HepG2 (cell line): ENCODE measurements at regions not wholly inside any gene's neighbourhood (a gene's known extent, or its start where the extent isn't known, plus 50 kb on each side); places are given as distances from the start of the nearest gene placed in this dataset.

ENCODE experiments used
- ATAC-seq: fragments of 200-7000 bp; cut with Tn5 transposase; 3 replicates; pipeline ENCODE4 v1.9.1; 2020; ENCODE audit warnings: mild to moderate bottlenecking, moderate library complexity
- BruUV-seq: library from RNA; stranded (reverse); fragments of 400-500 nt; replicated peaks from 2 replicates; lab custom pipeline; 2021; lab: Mats Ljungman, UMichigan
- CTCF ChIA-PET: fragments of 300-600 bp; formaldehyde crosslinking; extraction: SDS; loops from one replicate; lab custom pipeline; 2021; ENCODE audit warnings: low total read pairs, inconsistent platforms, low intra/inter-chr PET ratio; lab: Yijun Ruan, JAX
- POLR2A ChIA-PET: fragments of 350-600 bp; sonication (Branson Sonifier 250); formaldehyde crosslinking; loops from one replicate; lab custom pipeline; 2020; ENCODE audit warnings: antibody characterized with exemption, inconsistent platforms; lab: Yijun Ruan, JAX
- DNase-seq: peaks from one replicate; pipeline ENCODE4 v3.0.0-alpha.2; 2015; ENCODE audit warnings: low spot score
- FAIRE-seq: peaks from 3 replicates; lab custom pipeline; 2011; peaks lifted over from hg19 to GRCh38; lab: Jason Lieb, UNC
- H2AFZ ChIP-seq: one replicate; pipeline ENCODE4 v1.6.1; 2011; ENCODE audit warnings: low read length, inconsistent platforms
- H3K27ac ChIP-seq: fragments of 300-600 bp; 3 replicates; pipeline ENCODE4 v1.8.0; 2011; ENCODE audit warnings: mixed run types, mild to moderate bottlenecking, mixed read lengths, low read length, inconsistent platforms; ENCODE audit not compliant: insufficient read depth; ENCODE audit errors: extremely low read length
- H3K27me3 ChIP-seq, 2 experiments: fragments of 200-600 bp in 1 of 2; 2 replicates in 1 of 2; 3 replicates in 1 of 2; pipeline versions ENCODE4 v1.6.0 to v1.8.0; 2011; ENCODE audit warnings: low read length in 2 of 2, mild to moderate bottlenecking in 2 of 2, moderate library complexity in 2 of 2, inconsistent platforms in 1 of 2; ENCODE audit not compliant: insufficient read depth in 2 of 2, control insufficient read depth in 1 of 2
- H3K36me3 ChIP-seq, 2 experiments: fragments of 200-600 bp in 1 of 2; replicated peaks in 1 of 2; 2 replicates in 1 of 2; 3 replicates in 1 of 2; pipeline versions ENCODE4 v1.5.1 to v1.8.0; 2011; ENCODE audit warnings: low read length in 2 of 2, inconsistent platforms in 1 of 2; ENCODE audit not compliant: insufficient read depth in 2 of 2, control insufficient read depth in 1 of 2
- H3K4me1 ChIP-seq: 2 replicates; pipeline ENCODE4 v1.5.1; 2012; ENCODE audit warnings: low read length, inconsistent platforms; ENCODE audit not compliant: insufficient read depth
- H3K4me2 ChIP-seq: 2 replicates; pipeline ENCODE4 v1.6.0; 2011; ENCODE audit warnings: low read depth, low read length, inconsistent platforms
- H3K4me3 ChIP-seq, 3 experiments: fragments of 200-600 bp in 1 of 3; sonication (generic), shearing (Covaris generic) in 1 of 3; replicated peaks in 1 of 3; 2 replicates each; pipeline ENCODE4 v1.5.1; 2011 to 2016; ENCODE audit warnings: low read length in 3 of 3, inconsistent platforms in 2 of 3, low read depth in 2 of 3, mild to moderate bottlenecking in 2 of 3, control low read depth in 1 of 3, mixed read lengths in 1 of 3; ENCODE audit not compliant: insufficient read depth in 1 of 3
- H3K79me2 ChIP-seq: one replicate; pipeline ENCODE4 v1.6.1; 2011; ENCODE audit warnings: low read length, inconsistent platforms; ENCODE audit not compliant: insufficient read depth
- H3K9ac ChIP-seq: 2 replicates; pipeline ENCODE4 v1.6.0; 2011; ENCODE audit warnings: mild to moderate bottlenecking, low read depth, low read length, inconsistent platforms; ENCODE audit not compliant: insufficient read depth
- H3K9me3 ChIP-seq: 2 replicates; pipeline ENCODE4 v1.5.1; 2012; ENCODE audit warnings: mild to moderate bottlenecking, low read length
- H4K20me1 ChIP-seq: 2 replicates; pipeline ENCODE4 v1.6.0; 2011; ENCODE audit warnings: inconsistent platforms, mild to moderate bottlenecking, low read length, moderate library complexity; ENCODE audit not compliant: insufficient read depth
- E2F1 ChIP-seq: sonication (generic); formaldehyde crosslinking; IDR thresholded peaks from 2 replicates; pipeline ENCODE4 v1.5.0; 2020; ENCODE audit warnings: missing genetic modification reagents
- ELF1 ChIP-seq: sonication (generic); formaldehyde crosslinking; IDR thresholded peaks from 2 replicates; pipeline ENCODE4 v1.4.0; 2020; ENCODE audit warnings: missing genetic modification reagents
- ESRRA ChIP-seq: sonication (generic); formaldehyde crosslinking; IDR thresholded peaks from 2 replicates; pipeline ENCODE4 v1.5.1; 2020; ENCODE audit warnings: mild to moderate bottlenecking, low read depth, missing genetic modification reagents
- GZF1 ChIP-seq: sonication (generic); formaldehyde crosslinking; IDR thresholded peaks from 2 replicates; pipeline ENCODE4 v1.5.1; 2020; ENCODE audit warnings: mild to moderate bottlenecking, missing genetic modification reagents
- HES4 ChIP-seq: sonication (generic); formaldehyde crosslinking; IDR thresholded peaks from 2 replicates; pipeline ENCODE4 v1.9.0; 2021; ENCODE audit warnings: mild to moderate bottlenecking, missing genetic modification reagents, borderline replicate concordance
- MBNL3 ChIP-seq: fragments of 250-450 bp; sonication (Bioruptor Pico); conservative IDR thresholded peaks from 2 replicates; pipeline ENCODE4 v1.8.0; 2022; ENCODE audit warnings: mild to moderate bottlenecking, inconsistent platforms
- MZF1 ChIP-seq: sonication (generic); formaldehyde crosslinking; IDR thresholded peaks from 2 replicates; pipeline ENCODE4 v1.8.1; 2023; ENCODE audit warnings: mild to moderate bottlenecking, missing genetic modification reagents, borderline replicate concordance
- NCOR1 ChIP-seq: fragments of 200-600 bp; sonication (generic); IDR thresholded peaks from 2 replicates; pipeline ENCODE4 v1.7.0; 2017; ENCODE audit warnings: antibody characterized with exemption, low read length, borderline replicate concordance
- SOX5 ChIP-seq: IDR thresholded peaks from 2 replicates; pipeline ENCODE4 v1.6.1; 2016; ENCODE audit warnings: borderline replicate concordance
- SOX6 ChIP-seq, 2 experiments: fragments of 450-650 bp in 1 of 2; sonication (generic) in 1 of 2; formaldehyde crosslinking in 1 of 2; IDR thresholded peaks; 2 replicates each; pipeline versions ENCODE4 v1.4.0 to v1.6.1; 2017 to 2020; ENCODE audit warnings: antibody characterized with exemption in 1 of 2, mild to moderate bottlenecking in 1 of 2, missing genetic modification reagents in 1 of 2
- SUZ12 ChIP-seq: fragments of 150-350 bp; IDR thresholded peaks from 2 replicates; pipeline ENCODE4 v1.6.1; 2014; ENCODE audit warnings: low read depth, low read length
- ZNF121 ChIP-seq: sonication (generic); formaldehyde crosslinking; IDR thresholded peaks from 2 replicates; pipeline ENCODE4 v1.5.0; 2020; ENCODE audit warnings: mild to moderate bottlenecking, missing genetic modification reagents
- ZNF547 ChIP-seq: sonication (generic); formaldehyde crosslinking; IDR thresholded peaks from 2 replicates; pipeline ENCODE4 v1.5.1; 2020; ENCODE audit warnings: mild to moderate bottlenecking, missing genetic modification reagents
- ZNF619 ChIP-seq: sonication (generic); formaldehyde crosslinking; IDR thresholded peaks from 2 replicates; pipeline ENCODE4 v1.4.0; 2020; ENCODE audit warnings: mild to moderate bottlenecking, missing genetic modification reagents
- ZSCAN21 ChIP-seq: sonication (generic); formaldehyde crosslinking; IDR thresholded peaks from 2 replicates; pipeline ENCODE4 v1.8.0; 2022; ENCODE audit warnings: mild to moderate bottlenecking, missing genetic modification reagents, moderate library complexity, borderline replicate concordance
- ZSCAN30 ChIP-seq: sonication (generic); formaldehyde crosslinking; IDR thresholded peaks from 2 replicates; pipeline ENCODE4 v1.5.0; 2020; ENCODE audit warnings: mild to moderate bottlenecking, missing genetic modification reagents
- ZSCAN9 ChIP-seq: IDR thresholded peaks from 2 replicates; pipeline ENCODE4 v1.6.1; 2016; ENCODE audit warnings: borderline replicate concordance
- ZXDC ChIP-seq: sonication (generic); formaldehyde crosslinking; IDR thresholded peaks from 2 replicates; pipeline ENCODE4 v1.5.0; 2020; ENCODE audit warnings: mild to moderate bottlenecking, missing genetic modification reagents
- WGBS: methylation state at CpG from one replicate; pipeline ENCODE4 v1.1.6; 2017; ENCODE audit warnings: low lambda C conversion rate; 5-methylcytosine and 5-hydroxymethylcytosine counted together
- in situ Hi-C: cut with HindIII; loops from 2 replicates; pipeline ENCODE4 v1.10.0; 2017; ENCODE audit warnings: low pct_unique_long_range_greater_than_20kb; ENCODE audit not compliant: extremely low pct_ligation_motif_present
- intact Hi-C: fragments of 100-400 bp; cut with micrococcal nuclease; formaldehyde crosslinking; loops from one replicate; pipeline ENCODE4 v1.10.0; 2022; ENCODE audit not compliant: unreplicated experiment
- TF ChIP-seq, protein P1 (sequence below): sonication (generic); formaldehyde crosslinking; IDR thresholded peaks from 2 replicates; pipeline ENCODE4 v1.4.0; 2020; ENCODE audit warnings: missing genetic modification reagents; ENCODE audit errors: not compliant biosample characterization
- TF ChIP-seq, protein P2 (sequence below): sonication (generic); formaldehyde crosslinking; IDR thresholded peaks from 2 replicates; pipeline ENCODE4 v1.9.0; 2021; ENCODE audit warnings: missing genetic modification reagents, borderline replicate concordance

DNA sequence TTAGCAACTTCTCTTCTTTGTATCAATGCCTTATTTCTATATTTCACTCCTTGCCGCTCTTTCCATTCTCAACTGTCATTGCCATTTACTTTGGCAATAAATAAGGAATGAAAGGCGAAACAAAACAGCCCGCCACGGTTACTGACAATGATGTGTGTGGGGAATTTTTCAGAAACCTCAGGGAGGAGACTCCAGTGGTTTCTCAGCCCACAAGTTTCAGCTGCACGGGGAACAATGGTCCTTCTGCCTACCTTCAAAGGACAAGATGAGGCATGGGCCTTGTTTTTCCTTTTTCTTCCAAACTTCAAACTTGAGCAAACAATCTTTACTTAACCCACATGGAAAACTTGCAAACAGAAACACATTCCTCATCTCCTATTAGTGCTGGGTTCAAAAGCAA is 409.4 kb downstream of the METTL15 start:
- no peaks in the 10 kb centered on the region for H4K20me1 ChIP-seq
- no peaks in the 10 kb centered on the region for H3K27me3 ChIP-seq
- BruUV-seq: no TSS peak
- no peak overlapping the region for H3K9ac ChIP-seq
- WGBS: 44% methylated on average over 5 of the region's 5 CpGs
- no peak overlapping the region for H3K27ac ChIP-seq
- ATAC-seq (no peak), FAIRE-seq (no peak), DNase-seq (no peak)
- in situ Hi-C loops (no loop called here), intact Hi-C loops (no loop called here)
- TF ChIP-seq ZSCAN30 (no peak), E2F1 (CRISPR knock-in tag) (no peak), ZNF619 (CRISPR knock-in tag) (no peak), ESRRA (CRISPR knock-in tag) (no peak), ZNF547 (CRISPR knock-in tag) (no peak), HES4 (no peak), ELF1 (CRISPR knock-in tag) (no peak), MBNL3 (CRISPR knock-in tag) (no peak), MZF1 (no peak), ZNF121 (CRISPR knock-in tag) (no peak), NCOR1 (no peak), ZSCAN9 (CRISPR knock-in tag) (no peak), ZSCAN21 (no peak), SOX6 (IDR thresholded peaks at IDR 0.05) (no peak), SOX6 (CRISPR knock-in tag; IDR thresholded peaks at IDR 0.05) (no peak), SUZ12 (no peak), GZF1 (no peak), ZXDC (CRISPR knock-in tag) (no peak), SOX5 (no peak)
- TF ChIP-seq, protein P1, sequence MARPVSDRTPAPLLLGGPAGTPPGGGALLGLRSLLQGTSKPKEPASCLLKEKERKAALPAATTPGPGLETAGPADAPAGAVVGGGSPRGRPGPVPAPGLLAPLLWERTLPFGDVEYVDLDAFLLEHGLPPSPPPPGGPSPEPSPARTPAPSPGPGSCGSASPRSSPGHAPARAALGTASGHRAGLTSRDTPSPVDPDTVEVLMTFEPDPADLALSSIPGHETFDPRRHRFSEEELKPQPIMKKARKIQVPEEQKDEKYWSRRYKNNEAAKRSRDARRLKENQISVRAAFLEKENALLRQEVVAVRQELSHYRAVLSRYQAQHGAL (CRISPR knock-in tag): no peak
- TF ChIP-seq, protein P2, sequence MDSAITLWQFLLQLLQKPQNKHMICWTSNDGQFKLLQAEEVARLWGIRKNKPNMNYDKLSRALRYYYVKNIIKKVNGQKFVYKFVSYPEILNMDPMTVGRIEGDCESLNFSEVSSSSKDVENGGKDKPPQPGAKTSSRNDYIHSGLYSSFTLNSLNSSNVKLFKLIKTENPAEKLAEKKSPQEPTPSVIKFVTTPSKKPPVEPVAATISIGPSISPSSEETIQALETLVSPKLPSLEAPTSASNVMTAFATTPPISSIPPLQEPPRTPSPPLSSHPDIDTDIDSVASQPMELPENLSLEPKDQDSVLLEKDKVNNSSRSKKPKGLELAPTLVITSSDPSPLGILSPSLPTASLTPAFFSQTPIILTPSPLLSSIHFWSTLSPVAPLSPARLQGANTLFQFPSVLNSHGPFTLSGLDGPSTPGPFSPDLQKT (CRISPR knock-in tag): no peak
- CTCF ChIA-PET: no interaction called here
- no peak overlapping the region for H3K4me3 ChIP-seq
- H3K9me3 ChIP-seq: peaks cover 11% of the 10 kb centered on the region; the same call in 1 of the 2 replicates
- no peaks in the 10 kb centered on the region for H3K79me2 ChIP-seq
- no peak overlapping the region for H3K4me2 ChIP-seq
- H2AFZ ChIP-seq: no peak overlapping the region
- POLR2A ChIA-PET: no interaction called here
- no peaks in the 10 kb centered on the region for H3K4me1 ChIP-seq
- no peaks in the 10 kb centered on the region for H3K36me3 ChIP-seq
